ENCODE measurements at regions not wholly inside any gene's neighbourhood (a gene's known extent, or its start where the extent isn't known, plus 50 kb on each side); places are given as distances from the start of the nearest gene placed in this dataset.
"Not testable (repeated sequence)": the region's sequence is repeated elsewhere in the genome, so short reads cannot be mapped to it uniquely, and the experiment has no call there.

- TF ChIP-seq PRDM6 (tag by site-specific recombination; IDR thresholded peaks at IDR 0.05) (no peak), HOXA7 (CRISPR knock-in tag; IDR thresholded peaks at IDR 0.05; ENCODE audit: borderline replicate concordance) (no peak), ZNF26 (tag by site-specific recombination; IDR thresholded peaks at IDR 0.05) (no peak)
Observed at GRCh38 chr1:54474310-54475251, 68.4 kb upstream of the SSBP3 start (continued).

GRCh38 chr1:54471588-54471987, 65.4 kb upstream of the SSBP3 start:
- TF ChIP-seq ZNF514 (tag by site-specific recombination; IDR thresholded peaks at IDR 0.05) (no peak), FEZF1 (tag by site-specific recombination; IDR thresholded peaks at IDR 0.05) (no peak), ZBTB20 (tag by site-specific recombination; IDR thresholded peaks at IDR 0.05) (no peak), ZNF2 (tag by site-specific recombination; IDR thresholded peaks at IDR 0.05) (no peak), ZNF449 (tag by site-specific recombination; IDR thresholded peaks at IDR 0.05) (no peak), ZNF621 (tag by site-specific recombination; IDR thresholded peaks at IDR 0.05) (no peak), TRIM28 (IDR thresholded peaks at IDR 0.05; ENCODE audit: borderline replicate concordance, low read length) (no peak), SALL2 (tag by site-specific recombination; IDR thresholded peaks at IDR 0.05; ENCODE audit: borderline replicate concordance) (no peak)
- CTCF ChIA-PET, result interaction anchor here (0.6 kb wide), 1 partner anchor 1286 kb away, joined by 3 read pairs; no protein-coding TSS in a partner anchor
- H3K4me1 ChIP-seq (ENCODE audit: control insufficient read depth, insufficient read depth, low read length), result no peaks in the 10 kb centered on the region
- no peaks in the 10 kb centered on the region for H3K9me3 ChIP-seq (ENCODE audit: control insufficient read depth, insufficient read depth, low read depth, low read length)
- no peak overlapping the region for H3K27ac ChIP-seq (ENCODE audit: extremely low read depth, low read depth, low read length)
- no peaks in the 10 kb centered on the region for H3K36me3 ChIP-seq (ENCODE audit: control insufficient read depth in 2 of 2, insufficient read depth in 1 of 2, low read length in 2 of 2)
- no peak overlapping the region for H3K4me3 ChIP-seq (ENCODE audit: low read depth, low read length)
- POLR2A ChIA-PET, result interaction anchor here (0.6 kb wide), 1 partner anchor 45 kb away, joined by 3 read pairs; no protein-coding TSS in a partner anchor

- POLR2A ChIA-PET; H3K4me1 ChIP-seq (ENCODE audit: control insufficient read depth, insufficient read depth, low read length); H3K9me3 ChIP-seq (ENCODE audit: control insufficient read depth, insufficient read depth, low read depth, low read length); H3K36me3 ChIP-seq (ENCODE audit: control insufficient read depth in 2 of 2, insufficient read depth in 1 of 2, low read length in 2 of 2); H3K4me3 ChIP-seq (ENCODE audit: low read depth, low read length); H3K27ac ChIP-seq (ENCODE audit: extremely low read depth, low read depth, low read length): not testable (repeated sequence)
- CTCF ChIA-PET, result interaction anchor here (0.6 to 1.2 kb wide), 3 partner anchors 32 to 354 kb away, joined by 3 read pairs; no protein-coding TSS in a partner anchor
Observed at GRCh38 chr1:54469444-54469843, 63.2 kb upstream of the SSBP3 start.

- CTCF ChIA-PET, result interaction anchor here (0.6 to 1.2 kb wide), 4 partner anchors 9 to 355 kb away, joined by 3 to 4 read pairs (median 3); no protein-coding TSS in a partner anchor
- H3K9me3 ChIP-seq (ENCODE audit: control insufficient read depth, insufficient read depth, low read depth, low read length); H3K4me1 ChIP-seq (ENCODE audit: control insufficient read depth, insufficient read depth, low read length); H3K4me3 ChIP-seq (ENCODE audit: low read depth, low read length); POLR2A ChIA-PET; H3K27ac ChIP-seq (ENCODE audit: extremely low read depth, low read depth, low read length); H3K36me3 ChIP-seq (ENCODE audit: control insufficient read depth in 2 of 2, insufficient read depth in 1 of 2, low read length in 2 of 2): not testable (repeated sequence)
Observed at GRCh38 chr1:54468288-54469084, 62.3 kb upstream of the SSBP3 start.

Data from HEK293 (cell line).